H1 (cell line): ENCODE measurements at regions not wholly inside any gene's neighbourhood (a gene's known extent, or its start where the extent isn't known, plus 50 kb on each side); places are given as distances from the start of the nearest gene placed in this dataset.

ENCODE experiments used
- CTCF ChIA-PET: fragments of 300-600 bp; sonication (Branson Sonifier 250); formaldehyde crosslinking; loops from one replicate; lab custom pipeline; 2021; ENCODE audit not compliant: partially characterized antibody; lab: Charles Lee
- POLR2A ChIA-PET: fragments of 300-600 bp; sonication (Branson Sonifier 250); formaldehyde crosslinking; loops from one replicate; lab custom pipeline; 2021; ENCODE audit warnings: inconsistent platforms; ENCODE audit not compliant: partially characterized antibody; lab: Charles Lee
- DNase-seq, 2 experiments: peaks; one replicate each; pipeline versions ENCODE4 v3.0.0 to v3.0.0-alpha.2; 2010 to 2022; ENCODE audit warnings: low spot score in 2 of 2, low read depth in 1 of 2, mixed read lengths in 1 of 2
- FAIRE-seq: peaks from 2 replicates; lab custom pipeline; 2011; peaks lifted over from hg19 to GRCh38; lab: Jason Lieb, UNC
- H2AFZ ChIP-seq: 2 replicates; pipeline ENCODE4 v1.8.1; 2012; ENCODE audit warnings: low read length, inconsistent platforms
- H2AK5ac ChIP-seq: 2 replicates; pipeline ENCODE4 v1.6.1; 2013; ENCODE audit warnings: low read depth, low read length
- H2BK120ac ChIP-seq: replicated peaks from 2 replicates; pipeline ENCODE3; 2013; ENCODE audit warnings: low read depth, low read length, inconsistent platforms
- H2BK12ac ChIP-seq: 2 replicates; pipeline ENCODE4 v1.6.1; 2013; ENCODE audit warnings: low read depth, low read length
- H2BK15ac ChIP-seq: 2 replicates; pipeline ENCODE4 v1.6.1; 2013; ENCODE audit warnings: low read length
- H2BK20ac ChIP-seq: 2 replicates; pipeline ENCODE4 v1.6.1; 2013; ENCODE audit warnings: low read length
- H2BK5ac ChIP-seq: 2 replicates; pipeline ENCODE4 v1.6.1; 2013; ENCODE audit warnings: low read depth, low read length
- H3K14ac ChIP-seq: 2 replicates; pipeline ENCODE4 v1.6.1; 2013; ENCODE audit warnings: inconsistent platforms; ENCODE audit not compliant: insufficient read length
- H3K18ac ChIP-seq: 2 replicates; pipeline ENCODE4 v1.6.1; 2013; ENCODE audit warnings: low read length; ENCODE audit errors: extremely low read depth
- H3K23ac ChIP-seq: 2 replicates; pipeline ENCODE4 v1.6.1; 2013; ENCODE audit warnings: inconsistent platforms; ENCODE audit not compliant: insufficient read length
- H3K23me2 ChIP-seq: 2 replicates; pipeline ENCODE4 v1.6.1; 2013; ENCODE audit warnings: low read depth, low read length
- H3K27ac ChIP-seq: 2 replicates; pipeline ENCODE4 v1.6.1; 2011; ENCODE audit warnings: low read depth, low read length, inconsistent platforms
- H3K27me3 ChIP-seq, 4 experiments: replicated peaks in 1 of 4; 1 replicate in 1 of 4; 2 replicates in 3 of 4; pipeline versions ENCODE4 v1.6.1 to v1.8.1; 2011 to 2013; ENCODE audit warnings: low read length in 3 of 4, mild to moderate bottlenecking in 3 of 4, inconsistent platforms in 2 of 4, mixed read lengths in 2 of 4, moderate library complexity in 1 of 4; ENCODE audit not compliant: control insufficient read depth in 3 of 4, insufficient read depth in 3 of 4; ENCODE audit errors: extremely low read depth in 1 of 4
- H3K36me3 ChIP-seq, 4 experiments: 2 replicates each; pipeline versions ENCODE4 v1.6.1 to v1.8.1; 2011 to 2013; ENCODE audit warnings: mild to moderate bottlenecking in 4 of 4, low read length in 3 of 4, moderate library complexity in 2 of 4, control low read depth in 1 of 4, inconsistent platforms in 1 of 4; ENCODE audit not compliant: insufficient read depth in 4 of 4, control insufficient read depth in 2 of 4
- H3K4ac ChIP-seq: replicated peaks from 2 replicates; pipeline ENCODE3; 2013; ENCODE audit warnings: low read length, low read depth, mixed read lengths, inconsistent platforms; ENCODE audit not compliant: insufficient read length
- H3K4me1 ChIP-seq, 4 experiments: replicated peaks in 1 of 4; 1 replicate in 1 of 4; 2 replicates in 3 of 4; pipeline versions ENCODE4 v1.6.1 to v1.8.1; 2011 to 2013; ENCODE audit warnings: low read length in 3 of 4, inconsistent platforms in 2 of 4, mixed read lengths in 1 of 4; ENCODE audit not compliant: insufficient read depth in 4 of 4, control insufficient read depth in 3 of 4
- H3K4me2 ChIP-seq, 2 experiments: 2 replicates each; pipeline versions ENCODE4 v1.6.1 to v1.8.1; 2011 to 2013; ENCODE audit warnings: low read depth in 2 of 2, low read length in 2 of 2, control low read depth in 1 of 2, inconsistent platforms in 1 of 2, mild to moderate bottlenecking in 1 of 2; ENCODE audit not compliant: insufficient read depth in 1 of 2
- H3K4me3 ChIP-seq, 4 experiments: fragments of 200-600, 300-600 bp in 1 of 4; sonication (generic), shearing (Covaris generic), sonication (Bioruptor Twin) in 1 of 4; 2 replicates each; pipeline versions ENCODE4 v1.5.1 to v1.8.1; 2011 to 2016; ENCODE audit warnings: low read length in 4 of 4, low read depth in 3 of 4, control low read depth in 2 of 4, inconsistent platforms in 2 of 4, mild to moderate bottlenecking in 2 of 4, mixed read lengths in 1 of 4, moderate library complexity in 1 of 4; ENCODE audit not compliant: insufficient read depth in 2 of 4; ENCODE audit errors: extremely low read depth in 1 of 4
- H3K56ac ChIP-seq: replicated peaks from 2 replicates; pipeline ENCODE3; 2013; ENCODE audit warnings: low read depth, mild to moderate bottlenecking, mixed read lengths, low read length, inconsistent platforms; ENCODE audit not compliant: insufficient read length
- H3K79me1 ChIP-seq: 2 replicates; pipeline ENCODE4 v1.6.1; 2013; ENCODE audit warnings: low read depth, low read length, control low read depth
- H3K79me2 ChIP-seq, 2 experiments: 2 replicates each; pipeline versions ENCODE4 v1.6.1 to v1.8.1; 2012 to 2013; ENCODE audit warnings: low read length in 2 of 2, mild to moderate bottlenecking in 2 of 2, inconsistent platforms in 1 of 2; ENCODE audit not compliant: insufficient read depth in 2 of 2, control insufficient read depth in 1 of 2
- H3K9ac ChIP-seq, 4 experiments: replicated peaks in 1 of 4; 1 replicate in 1 of 4; 2 replicates in 3 of 4; pipeline versions ENCODE4 v1.6.1 to v1.8.1; 2011 to 2013; ENCODE audit warnings: low read depth in 3 of 4, low read length in 3 of 4, control low read depth in 2 of 4, mild to moderate bottlenecking in 2 of 4, moderate library complexity in 2 of 4, inconsistent platforms in 1 of 4; ENCODE audit errors: extremely low read depth in 1 of 4
- H3K9me3 ChIP-seq, 2 experiments: 2 replicates each; pipeline versions ENCODE4 v1.6.1 to v1.8.1; 2012 to 2013; ENCODE audit warnings: mild to moderate bottlenecking in 2 of 2, moderate library complexity in 2 of 2, control low read depth in 1 of 2, inconsistent platforms in 1 of 2, low read depth in 1 of 2, low read length in 1 of 2, mixed read lengths in 1 of 2; ENCODE audit not compliant: insufficient read depth in 2 of 2
- H4K20me1 ChIP-seq, 2 experiments: replicated peaks in 1 of 2; 2 replicates each; pipeline versions ENCODE3 to v1.8.1; 2011 to 2013; ENCODE audit warnings: inconsistent platforms in 2 of 2, low read length in 2 of 2, mild to moderate bottlenecking in 1 of 2; ENCODE audit not compliant: insufficient read depth in 2 of 2, control insufficient read depth in 1 of 2
- H4K5ac ChIP-seq: 2 replicates; pipeline ENCODE4 v1.6.1; 2013; ENCODE audit warnings: low read length, low read depth, mixed read lengths, inconsistent platforms; ENCODE audit not compliant: insufficient read length
- H4K8ac ChIP-seq: 2 replicates; pipeline ENCODE4 v1.8.0; 2013; ENCODE audit warnings: mild to moderate bottlenecking, moderate library complexity, low read length, inconsistent platforms; ENCODE audit not compliant: insufficient read depth; ENCODE audit errors: extremely low read depth
- H4K91ac ChIP-seq: replicated peaks from 2 replicates; pipeline ENCODE3; 2013; ENCODE audit warnings: low read length, mixed read lengths, inconsistent platforms; ENCODE audit not compliant: insufficient read length
- BCL11A ChIP-seq, 2 experiments: IDR thresholded peaks; one replicate each; pipeline ENCODE4 v1.6.1; 2011; ENCODE audit warnings: low read depth in 2 of 2, low read length in 2 of 2, mild to moderate bottlenecking in 2 of 2
- CHD1 ChIP-seq: IDR thresholded peaks from 2 replicates; pipeline ENCODE4 v1.6.1; 2012; ENCODE audit warnings: low read depth, low read length, improper control_type of control experiment
- CHD2 ChIP-seq: IDR thresholded peaks from 2 replicates; pipeline ENCODE4 v1.6.1; 2012; ENCODE audit warnings: low read length, improper control_type of control experiment
- CREB1 ChIP-seq: IDR thresholded peaks from 2 replicates; pipeline ENCODE4 v1.6.1; 2012; ENCODE audit warnings: inconsistent platforms
- EZH2 ChIP-seq: fragments of 200-600 bp; sonication (generic); IDR thresholded peaks from 2 replicates; pipeline ENCODE4 v1.7.1; 2012; ENCODE audit warnings: low read depth, mild to moderate bottlenecking, moderate library complexity, low read length, inconsistent platforms; ENCODE audit not compliant: severe bottlenecking
- FOSL1 ChIP-seq: IDR thresholded peaks from 2 replicates; pipeline ENCODE4 v1.6.1; 2011; ENCODE audit warnings: mild to moderate bottlenecking, low read depth, low read length, moderate library complexity; ENCODE audit not compliant: insufficient read depth
- GABPA ChIP-seq: IDR thresholded peaks from 2 replicates; pipeline ENCODE4 v1.6.1; 2011; ENCODE audit warnings: mild to moderate bottlenecking, low read length, moderate library complexity, borderline replicate concordance; ENCODE audit not compliant: insufficient read depth
- RBBP5 ChIP-seq: IDR thresholded peaks from 2 replicates; pipeline ENCODE4 v1.7.1; 2012; ENCODE audit warnings: low read depth, mild to moderate bottlenecking, inconsistent platforms, low read length, moderate library complexity, borderline replicate concordance
- SIN3A ChIP-seq, 2 experiments: IDR thresholded peaks in 1 of 2; conservative IDR thresholded peaks in 1 of 2; 2 replicates each; pipeline ENCODE4 v1.6.1; 2011 to 2012; ENCODE audit warnings: low read length in 2 of 2, improper control_type of control experiment in 1 of 2, low read depth in 1 of 2, mild to moderate bottlenecking in 1 of 2
- SIX5 ChIP-seq: IDR thresholded peaks from 2 replicates; pipeline ENCODE4 v1.6.1; 2011; ENCODE audit warnings: mild to moderate bottlenecking, low read depth, low read length
- TBP ChIP-seq: IDR thresholded peaks from 2 replicates; pipeline ENCODE4 v1.6.1; 2011; ENCODE audit warnings: low read depth, low read length, improper control_type of control experiment
- ZNF274 ChIP-seq: IDR thresholded peaks from 2 replicates; pipeline ENCODE4 v1.7.0; 2012; ENCODE audit warnings: low read length, borderline replicate concordance; ENCODE audit errors: extremely low read depth
- WGBS, 2 experiments: shearing (Covaris generic) in 1 of 2; methylation state at CpG; one replicate each; pipeline versions ENCODE4 v1.1.6 to v1.1.7; 2013 to 2015; ENCODE audit warnings: low lambda C conversion rate in 2 of 2, mixed read lengths in 2 of 2, inconsistent platforms in 1 of 2, low coverage in 1 of 2, missing lambda C conversion rate in 1 of 2; ENCODE audit not compliant: insufficient replicate concordance in 2 of 2, insufficient coverage in 1 of 2, insufficient read length in 1 of 2; ENCODE audit errors: extremely low coverage in 1 of 2, missing lambda C conversion rate in 1 of 2; 5-methylcytosine and 5-hydroxymethylcytosine counted together
- TF ChIP-seq, protein P1 (sequence below): IDR thresholded peaks from 2 replicates; pipeline ENCODE4 v1.6.1; 2012; ENCODE audit warnings: low read length, inconsistent platforms

DNA sequence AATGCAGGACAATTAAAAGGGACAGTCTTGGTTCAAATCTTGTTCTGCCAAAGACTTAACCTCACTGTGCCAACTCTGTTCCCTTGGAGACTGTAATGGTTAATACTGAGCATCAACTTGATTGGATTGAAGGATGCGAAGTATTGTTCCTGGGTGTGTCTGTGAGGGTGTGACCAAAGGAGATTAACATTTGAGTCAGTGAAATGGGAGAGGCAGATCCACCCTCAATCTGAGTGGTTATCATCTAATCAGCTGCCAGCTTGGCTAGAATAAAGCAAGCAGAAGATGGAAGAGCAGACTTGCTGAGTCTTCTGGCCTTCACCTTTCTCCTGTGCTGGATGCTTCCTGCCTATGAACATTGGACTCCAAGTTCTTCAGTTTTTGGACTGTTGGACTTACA is 474.4 kb downstream of the CD83 start:
- ChIA-PET CTCF (no interaction called here), POLR2A (no interaction called here)
- WGBS, 2 experiments = 92% methylated on average over 1 of the region's 1 CpG; no CpG with 5 or more reads in 1 of the 2 experiments
- no peak for FAIRE-seq
- H3K14ac ChIP-seq = no peak overlapping the region
- H3K18ac ChIP-seq = no peak overlapping the region
- no peak overlapping the region for H2AK5ac ChIP-seq
- H3K79me2 ChIP-seq = no peaks in the 10 kb centered on the region
- no peak overlapping the region for H2BK5ac ChIP-seq
- no peak overlapping the region for H2BK120ac ChIP-seq
- H3K79me1 ChIP-seq = no peaks in the 10 kb centered on the region
- no peak overlapping the region for H2BK15ac ChIP-seq
- no peak overlapping the region for H3K23ac ChIP-seq
- H3K4me3 ChIP-seq = no peak overlapping the region
- no peak overlapping the region for H4K91ac ChIP-seq
- no peak for DNase-seq
- no peak overlapping the region for H2BK12ac ChIP-seq
- no peaks in the 10 kb centered on the region; a peak in 1 of 7 replicates for H3K4me1 ChIP-seq
- H3K9me3 ChIP-seq = no peaks in the 10 kb centered on the region
- no peak overlapping the region for H4K8ac ChIP-seq
- H3K4ac ChIP-seq = no peak overlapping the region
- no peak overlapping the region for H2AFZ ChIP-seq
- H4K20me1 ChIP-seq = no peaks in the 10 kb centered on the region
- no peaks in the 10 kb centered on the region for H3K36me3 ChIP-seq
- H3K27ac ChIP-seq = no peak overlapping the region
- H3K9ac ChIP-seq = no peak overlapping the region
- H3K27me3 ChIP-seq = no peaks in the 10 kb centered on the region
- H3K56ac ChIP-seq = no peak overlapping the region
- no peaks in the 10 kb centered on the region for H3K23me2 ChIP-seq
- no peak overlapping the region for H3K4me2 ChIP-seq
- no peak overlapping the region for H2BK20ac ChIP-seq
- no peak overlapping the region for H4K5ac ChIP-seq
- TF ChIP-seq, protein P1, sequence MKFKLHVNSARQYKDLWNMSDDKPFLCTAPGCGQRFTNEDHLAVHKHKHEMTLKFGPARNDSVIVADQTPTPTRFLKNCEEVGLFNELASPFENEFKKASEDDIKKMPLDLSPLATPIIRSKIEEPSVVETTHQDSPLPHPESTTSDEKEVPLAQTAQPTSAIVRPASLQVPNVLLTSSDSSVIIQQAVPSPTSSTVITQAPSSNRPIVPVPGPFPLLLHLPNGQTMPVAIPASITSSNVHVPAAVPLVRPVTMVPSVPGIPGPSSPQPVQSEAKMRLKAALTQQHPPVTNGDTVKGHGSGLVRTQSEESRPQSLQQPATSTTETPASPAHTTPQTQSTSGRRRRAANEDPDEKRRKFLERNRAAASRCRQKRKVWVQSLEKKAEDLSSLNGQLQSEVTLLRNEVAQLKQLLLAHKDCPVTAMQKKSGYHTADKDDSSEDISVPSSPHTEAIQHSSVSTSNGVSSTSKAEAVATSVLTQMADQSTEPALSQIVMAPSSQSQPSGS = no peak
- TF ChIP-seq GABPA = no peak
- TF ChIP-seq RBBP5 = no peak
- TF ChIP-seq CHD1 = no peak
- no peak for TF ChIP-seq CHD2
- no peak for TF ChIP-seq EZH2
- TF ChIP-seq SIN3A (conservative IDR thresholded peaks at IDR 0.05 in 1 of 2, IDR thresholded peaks at IDR 0.05 in 1 of 2; ENCODE audit: low read depth in 1 of 2, low read length in 2 of 2) = no peak
- no peak for TF ChIP-seq SIX5
- TF ChIP-seq ZNF274 = no peak
- no peak for TF ChIP-seq TBP
- no peak for TF ChIP-seq FOSL1
- no peak for TF ChIP-seq BCL11A (IDR thresholded peaks at IDR 0.05; ENCODE audit: low read depth in 2 of 2, low read length in 2 of 2)
- no peak for TF ChIP-seq CREB1
